Thyroid gland (tissue), 4 donors: ENCODE measurements at regions not wholly inside any gene's neighbourhood (a gene's known extent, or its start where the extent isn't known, plus 50 kb on each side); places are given as distances from the start of the nearest gene placed in this dataset.

ENCODE experiments used
- POLR2A ChIP-seq, 2 donors: fragments of 450-650 bp; IDR thresholded peaks; one replicate each; pipeline ENCODE4 v1.6.1; 2017; ENCODE audit warnings: antibody characterized with exemption in 2 of 2, mild to moderate bottlenecking in 2 of 2, moderate library complexity in 1 of 2
- TF ChIP-seq, protein P1 (sequence below), 6 experiments: fragments of 200-600 bp in 3 of 6; fragments of 450-650 bp in 3 of 6; sonication (generic) in 3 of 6; IDR thresholded peaks; one replicate each; pipeline ENCODE4 v1.5.1; 2016 to 2019; ENCODE audit warnings: antibody characterized with exemption in 6 of 6, mild to moderate bottlenecking in 2 of 6, inconsistent platforms in 1 of 6, moderate library complexity in 1 of 6

DNA sequence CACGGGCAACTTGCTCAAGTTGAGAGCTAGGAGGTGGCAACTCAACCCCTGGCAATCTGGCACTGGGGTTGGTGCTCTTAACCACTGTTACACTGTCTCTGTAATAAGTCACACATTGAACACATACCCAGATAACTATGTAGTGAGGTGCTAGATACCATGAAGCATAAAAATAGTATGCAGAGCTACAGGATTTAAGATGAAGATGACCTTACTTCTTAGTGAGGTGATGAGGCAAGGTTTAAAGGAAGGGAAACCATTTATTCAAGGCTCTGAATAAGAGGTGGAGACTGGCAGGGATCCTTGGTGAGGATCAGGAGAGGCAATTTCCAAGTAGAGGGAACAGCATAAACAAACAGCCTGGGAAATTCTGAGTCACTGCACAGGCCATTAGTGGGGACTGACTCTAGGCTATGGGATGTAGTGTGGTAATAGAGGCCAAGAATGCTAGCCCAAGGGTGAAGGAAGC, 67.6 kb upstream of the NR3C1 start:
- TF ChIP-seq, protein P1, sequence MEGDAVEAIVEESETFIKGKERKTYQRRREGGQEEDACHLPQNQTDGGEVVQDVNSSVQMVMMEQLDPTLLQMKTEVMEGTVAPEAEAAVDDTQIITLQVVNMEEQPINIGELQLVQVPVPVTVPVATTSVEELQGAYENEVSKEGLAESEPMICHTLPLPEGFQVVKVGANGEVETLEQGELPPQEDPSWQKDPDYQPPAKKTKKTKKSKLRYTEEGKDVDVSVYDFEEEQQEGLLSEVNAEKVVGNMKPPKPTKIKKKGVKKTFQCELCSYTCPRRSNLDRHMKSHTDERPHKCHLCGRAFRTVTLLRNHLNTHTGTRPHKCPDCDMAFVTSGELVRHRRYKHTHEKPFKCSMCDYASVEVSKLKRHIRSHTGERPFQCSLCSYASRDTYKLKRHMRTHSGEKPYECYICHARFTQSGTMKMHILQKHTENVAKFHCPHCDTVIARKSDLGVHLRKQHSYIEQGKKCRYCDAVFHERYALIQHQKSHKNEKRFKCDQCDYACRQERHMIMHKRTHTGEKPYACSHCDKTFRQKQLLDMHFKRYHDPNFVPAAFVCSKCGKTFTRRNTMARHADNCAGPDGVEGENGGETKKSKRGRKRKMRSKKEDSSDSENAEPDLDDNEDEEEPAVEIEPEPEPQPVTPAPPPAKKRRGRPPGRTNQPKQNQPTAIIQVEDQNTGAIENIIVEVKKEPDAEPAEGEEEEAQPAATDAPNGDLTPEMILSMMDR (IDR thresholded peaks at IDR 0.05) = no peak
- TF ChIP-seq POLR2A (IDR thresholded peaks at IDR 0.05) = no peak
